OCI-LY1 (cell line): ENCODE measurements at regions not wholly inside any gene's neighbourhood (a gene's known extent, or its start where the extent isn't known, plus 50 kb on each side); places are given as distances from the start of the nearest gene placed in this dataset.

Experiments
- EZH2 ChIP-seq: fragments of 200-600 bp; sonication (generic), shearing (Covaris generic); IDR thresholded peaks from 2 replicates; pipeline ENCODE4 v1.8.0; 2017; ENCODE audit warnings: borderline replicate concordance, mixed run types, mild to moderate bottlenecking, antibody characterized with exemption, low read length, moderate library complexity, mixed read lengths
- TF ChIP-seq, protein P1 (sequence below): fragments of 200-600 bp; sonication (generic), shearing (Covaris generic); IDR thresholded peaks from 2 replicates; pipeline ENCODE4 v1.5.1; 2017; ENCODE audit warnings: mild to moderate bottlenecking, antibody characterized with exemption, low read length, moderate library complexity, mixed read lengths

- TF ChIP-seq, protein P1, sequence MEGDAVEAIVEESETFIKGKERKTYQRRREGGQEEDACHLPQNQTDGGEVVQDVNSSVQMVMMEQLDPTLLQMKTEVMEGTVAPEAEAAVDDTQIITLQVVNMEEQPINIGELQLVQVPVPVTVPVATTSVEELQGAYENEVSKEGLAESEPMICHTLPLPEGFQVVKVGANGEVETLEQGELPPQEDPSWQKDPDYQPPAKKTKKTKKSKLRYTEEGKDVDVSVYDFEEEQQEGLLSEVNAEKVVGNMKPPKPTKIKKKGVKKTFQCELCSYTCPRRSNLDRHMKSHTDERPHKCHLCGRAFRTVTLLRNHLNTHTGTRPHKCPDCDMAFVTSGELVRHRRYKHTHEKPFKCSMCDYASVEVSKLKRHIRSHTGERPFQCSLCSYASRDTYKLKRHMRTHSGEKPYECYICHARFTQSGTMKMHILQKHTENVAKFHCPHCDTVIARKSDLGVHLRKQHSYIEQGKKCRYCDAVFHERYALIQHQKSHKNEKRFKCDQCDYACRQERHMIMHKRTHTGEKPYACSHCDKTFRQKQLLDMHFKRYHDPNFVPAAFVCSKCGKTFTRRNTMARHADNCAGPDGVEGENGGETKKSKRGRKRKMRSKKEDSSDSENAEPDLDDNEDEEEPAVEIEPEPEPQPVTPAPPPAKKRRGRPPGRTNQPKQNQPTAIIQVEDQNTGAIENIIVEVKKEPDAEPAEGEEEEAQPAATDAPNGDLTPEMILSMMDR = no peak
- TF ChIP-seq EZH2 = no peak
Observed at GRCh38 chr1:181260271-181260670, 171.8 kb downstream of the IER5 start.
